Testis (tissue), 2 donors: ENCODE measurements at regions not wholly inside any gene's neighbourhood (a gene's known extent, or its start where the extent isn't known, plus 50 kb on each side); places are given as distances from the start of the nearest gene placed in this dataset.

ENCODE experiments used
- DNase-seq: peaks from one replicate; pipeline ENCODE4 v3.0.0-alpha.2; 2019
- H3K27ac ChIP-seq, 2 donors: fragments of 200-600 bp; sonication (generic); one replicate each; pipeline ENCODE4 v1.5.1; 2019
- H3K27me3 ChIP-seq: fragments of 200-600 bp; sonication (generic); one replicate; pipeline ENCODE4 v1.5.1; 2019
- H3K36me3 ChIP-seq: fragments of 200-600 bp; sonication (generic); one replicate; pipeline ENCODE4 v1.5.1; 2017; ENCODE audit warnings: low read depth; ENCODE audit errors: missing control alignments
- H3K4me1 ChIP-seq: fragments of 200-600 bp; sonication (generic); one replicate; pipeline ENCODE4 v1.5.1; 2019
- H3K4me3 ChIP-seq, 2 donors: fragments of 200-600 bp; sonication (generic); one replicate each; pipeline ENCODE4 v1.5.1; 2017 to 2019
- H3K9me3 ChIP-seq: fragments of 200-600 bp; sonication (generic); one replicate; pipeline ENCODE4 v1.5.1; 2017
- CTCF ChIP-seq, 3 experiments: fragments of 450-650 bp in 2 of 3; fragments of 200-600 bp in 1 of 3; sonication (generic) in 1 of 3; IDR thresholded peaks; one replicate each; pipeline ENCODE4 v1.5.1; 2016 to 2019; ENCODE audit warnings: antibody characterized with exemption in 3 of 3, mild to moderate bottlenecking in 2 of 3, moderate library complexity in 1 of 3
- POLR2A ChIP-seq: fragments of 450-650 bp; IDR thresholded peaks from one replicate; pipeline ENCODE4 v1.6.1; 2017; ENCODE audit warnings: antibody characterized with exemption, mild to moderate bottlenecking, moderate library complexity
- WGBS, 2 donors: methylation state at CpG; one replicate each; pipeline ENCODE4 v1.1.5; 2018; 5-methylcytosine and 5-hydroxymethylcytosine counted together
- intact Hi-C: fragments of 100-400 bp; cut with DNase I; formaldehyde crosslinking; loops from one replicate; pipeline ENCODE4 v1.15.1; 2023; ENCODE audit warnings: low total_unique reads

- no peak for TF ChIP-seq CTCF (IDR thresholded peaks at IDR 0.05)
- no peak for TF ChIP-seq POLR2A
- Histone ChIP-seq H3K4me3 (no peak overlapping the region), H3K36me3 (no peaks in the 10 kb centered on the region), H3K27me3 (no peaks in the 10 kb centered on the region), H3K27ac (no peak overlapping the region), H3K9me3 (no peaks in the 10 kb centered on the region), H3K4me1 (no peaks in the 10 kb centered on the region)
- 76 to 79% methylated on average over 2 of the region's 2 CpGs for WGBS, 2 donors
- intact Hi-C loops: no loop called here
- no peak for DNase-seq
These were observed 501.6 kb downstream of the MAT2B start for GRCh38 chr5:164007064-164007463.

- Histone ChIP-seq H3K4me1 (no peaks in the 10 kb centered on the region), H3K36me3 (no peaks in the 10 kb centered on the region), H3K9me3 (no peaks in the 10 kb centered on the region), H3K27ac (no peak overlapping the region), H3K27me3 (no peaks in the 10 kb centered on the region), H3K4me3 (no peak overlapping the region)
- DNase-seq: no peak
- 82 to 90% methylated on average over 6 of the region's 6 CpGs for WGBS, 2 donors
- intact Hi-C loops: no loop called here
- TF ChIP-seq CTCF (IDR thresholded peaks at IDR 0.05) (no peak), POLR2A (no peak)
These were observed 504.2 kb downstream of the MAT2B start for GRCh38 chr5:164009621-164010020.

GRCh38 chr5:164010900-164011299 is 505.5 kb downstream of the MAT2B start:
- TF ChIP-seq POLR2A: no peak
- TF ChIP-seq CTCF (IDR thresholded peaks at IDR 0.05): no peak
- H3K27ac ChIP-seq: no peak overlapping the region
- H3K9me3 ChIP-seq: no peaks in the 10 kb centered on the region
- intact Hi-C loops: no loop called here
- no peak for DNase-seq
- H3K27me3 ChIP-seq: no peaks in the 10 kb centered on the region
- no peak overlapping the region for H3K4me3 ChIP-seq
- WGBS, 2 donors: 73 to 86% methylated on average over 3 of the region's 3 CpGs
- H3K36me3 ChIP-seq: no peaks in the 10 kb centered on the region
- no peaks in the 10 kb centered on the region for H3K4me1 ChIP-seq

GRCh38 chr5:164012371-164012770 is 507.0 kb downstream of the MAT2B start:
- 47 to 50% methylated on average over 4 of the region's 4 CpGs for WGBS, 2 donors
- TF ChIP-seq CTCF (IDR thresholded peaks at IDR 0.05) (no peak), POLR2A (no peak)
- no peaks in the 10 kb centered on the region for H3K9me3 ChIP-seq
- intact Hi-C loops: no loop called here
- no peak for DNase-seq
- H3K36me3 ChIP-seq: no peaks in the 10 kb centered on the region
- H3K27ac ChIP-seq: no peak overlapping the region
- H3K4me3 ChIP-seq: no peak overlapping the region
- H3K4me1 ChIP-seq: no peaks in the 10 kb centered on the region
- no peaks in the 10 kb centered on the region for H3K27me3 ChIP-seq

- Histone ChIP-seq H3K27ac (no peak overlapping the region), H3K9me3 (no peaks in the 10 kb centered on the region), H3K4me3 (no peak overlapping the region), H3K36me3 (no peaks in the 10 kb centered on the region), H3K4me1 (no peaks in the 10 kb centered on the region), H3K27me3 (no peaks in the 10 kb centered on the region)
- 64 to 71% methylated on average over 6 of the region's 6 CpGs for WGBS, 2 donors
- intact Hi-C loops: no loop called here
- TF ChIP-seq CTCF (IDR thresholded peaks at IDR 0.05) (peak; percentile 45 to 59 (median 57)), POLR2A (no peak)
- DNase-seq: peak; percentile 73
These were observed 507.8 kb downstream of the MAT2B start for GRCh38 chr5:164013077-164013670.
